Sigmoid colon (tissue), 4 donors: ENCODE measurements at regions not wholly inside any gene's neighbourhood (a gene's known extent, or its start where the extent isn't known, plus 50 kb on each side); places are given as distances from the start of the nearest gene placed in this dataset.

Source experiments
- CTCF ChIP-seq, 4 experiments: fragments of 450-650 bp in 3 of 4; fragments of 200-600 bp in 1 of 4; IDR thresholded peaks; one replicate each; pipeline ENCODE4 v1.5.1; 2016 to 2019; ENCODE audit warnings: antibody characterized with exemption in 4 of 4, mild to moderate bottlenecking in 3 of 4, moderate library complexity in 2 of 4
- EP300 ChIP-seq, 4 donors: sonication (generic); formaldehyde crosslinking; IDR thresholded peaks; one replicate each; pipeline ENCODE4 v1.6.1; 2017; ENCODE audit warnings: antibody characterized with exemption in 4 of 4
- POLR2A ChIP-seq, 2 donors: fragments of 450-650 bp; IDR thresholded peaks; one replicate each; pipeline ENCODE4 v1.6.1; 2016; ENCODE audit warnings: antibody characterized with exemption in 2 of 2, mild to moderate bottlenecking in 2 of 2, moderate library complexity in 2 of 2
- POLR2AphosphoS5 ChIP-seq, 4 donors: sonication (generic); formaldehyde crosslinking; IDR thresholded peaks; one replicate each; pipeline ENCODE4 v1.6.1; 2017; ENCODE audit warnings: antibody characterized with exemption in 4 of 4

GRCh38 chr4:4672402-4672801 is 130.6 kb upstream of the STX18 start:
- TF ChIP-seq CTCF (IDR thresholded peaks at IDR 0.05) (no peak), EP300 (IDR thresholded peaks at IDR 0.05) (no peak), POLR2AphosphoS5 (IDR thresholded peaks at IDR 0.05) (no peak), POLR2A (IDR thresholded peaks at IDR 0.05) (no peak)
